ENCODE measurements at regions not wholly inside any gene's neighbourhood (a gene's known extent, or its start where the extent isn't known, plus 50 kb on each side); places are given as distances from the start of the nearest gene placed in this dataset.

GRCh38 chr5:142521706-142522105 lies 164.2 kb downstream of the FGF1 start (continued):
- TF ChIP-seq DRAP1 (CRISPR knock-in tag; IDR thresholded peaks at IDR 0.05), result peak; percentile 11; the same call in 1 of the 2 replicates
- peak; percentile 60; the same call in 1 of the 2 replicates for TF ChIP-seq ZNF292 (CRISPR knock-in tag; IDR thresholded peaks at IDR 0.05; ENCODE audit: borderline replicate concordance, low read depth)
- no peak for TF ChIP-seq SOX13 (IDR thresholded peaks at IDR 0.05)
- peak in 1 of 2 experiments; percentile 57; a peak in 2 of 4 replicates for TF ChIP-seq SOX13 (CRISPR knock-in tag; conservative IDR thresholded peaks at IDR 0.05 in 1 of 2, IDR thresholded peaks at IDR 0.05 in 1 of 2)
- TF ChIP-seq HCFC1 (IDR thresholded peaks at IDR 0.05; ENCODE audit: low read depth, low read length), result no peak
- 0 out of 2 replicates have a peak, but pooled peaks have one; percentile 9 for TF ChIP-seq CTCF (CRISPR knock-in tag; IDR thresholded peaks at IDR 0.05)
- peak; percentile 45; the same call in 1 of the 2 replicates for TF ChIP-seq MED1 (CRISPR knock-in tag; IDR thresholded peaks at IDR 0.05)
- no peak for TF ChIP-seq FUBP1 (CRISPR knock-in tag; IDR thresholded peaks at IDR 0.05; ENCODE audit: borderline replicate concordance)
- TF ChIP-seq CENPBD1 (CRISPR knock-in tag; IDR thresholded peaks at IDR 0.05; ENCODE audit: borderline replicate concordance, low read depth), result no peak
- TF ChIP-seq MEF2D (CRISPR knock-in tag; IDR thresholded peaks at IDR 0.05), result no peak
- TF ChIP-seq ZNF24 (IDR thresholded peaks at IDR 0.05), result no peak
- TF ChIP-seq HMGA1 (CRISPR knock-in tag; conservative IDR thresholded peaks at IDR 0.05), result no peak
- no peak for TF ChIP-seq ZNF709 (CRISPR knock-in tag; IDR thresholded peaks at IDR 0.05)
- TF ChIP-seq ZNF451 (CRISPR knock-in tag; IDR thresholded peaks at IDR 0.05), result no peak
- TF ChIP-seq THAP7 (CRISPR knock-in tag; IDR thresholded peaks at IDR 0.05), result no peak
- TF ChIP-seq ZNF513 (CRISPR knock-in tag; conservative IDR thresholded peaks at IDR 0.05), result no peak
- no peak for TF ChIP-seq SMAD1 (CRISPR knock-in tag; IDR thresholded peaks at IDR 0.05; ENCODE audit: borderline replicate concordance, low read depth)
- TF ChIP-seq XRCC5 (optimal IDR thresholded peaks at IDR 0.05; ENCODE audit: low read length), result peak; percentile 51
- TF ChIP-seq ZNF501 (CRISPR knock-in tag; IDR thresholded peaks at IDR 0.05), result no peak
- no peak for TF ChIP-seq ZNF432 (CRISPR knock-in tag; IDR thresholded peaks at IDR 0.05; ENCODE audit: borderline replicate concordance)
- TF ChIP-seq XBP1 (CRISPR knock-in tag; IDR thresholded peaks at IDR 0.05), result no peak
- TF ChIP-seq ZNF251 (CRISPR knock-in tag; IDR thresholded peaks at IDR 0.05), result no peak
